HUDEP-2 (cell line): ENCODE measurements at regions not wholly inside any gene's neighbourhood (a gene's known extent, or its start where the extent isn't known, plus 50 kb on each side); places are given as distances from the start of the nearest gene placed in this dataset.

ENCODE experiments used
- DNase-seq, 76 experiments: peaks; one replicate each; lab custom pipeline; 2025; ENCODE audit not compliant: unreplicated experiment in 76 of 76; lab: John Stamatoyannopoulos, UW

DNA sequence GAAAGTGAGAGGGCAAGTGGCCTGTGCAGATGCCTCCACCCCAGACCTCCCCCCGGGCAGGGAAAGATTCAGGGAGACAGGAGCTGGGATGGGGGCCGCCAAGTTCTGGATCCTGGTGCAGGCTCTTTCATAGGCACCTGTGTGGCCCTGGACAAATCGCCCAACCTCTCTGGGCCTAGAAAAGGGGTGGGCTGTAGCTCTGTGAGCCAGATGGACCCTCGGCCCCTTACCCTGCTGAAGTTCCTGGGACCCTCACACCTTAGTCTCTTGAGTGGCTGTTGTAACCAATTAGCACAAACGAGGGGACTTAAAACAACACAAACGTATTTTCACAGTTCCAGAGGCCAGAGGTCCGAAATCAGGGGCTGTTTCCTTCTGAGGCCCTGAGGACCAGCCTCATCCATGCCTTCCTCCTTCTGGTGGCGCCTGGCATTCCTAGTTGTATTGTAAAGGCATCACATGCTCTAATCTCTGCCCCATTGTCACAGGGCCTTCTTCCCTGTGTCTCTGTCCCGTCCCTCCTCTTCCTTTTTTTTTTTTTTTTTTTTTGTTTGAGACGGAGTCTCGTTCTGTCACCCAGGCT, 352.6 kb downstream of the SEC14L1 start:
- no peak for DNase-seq

DNA sequence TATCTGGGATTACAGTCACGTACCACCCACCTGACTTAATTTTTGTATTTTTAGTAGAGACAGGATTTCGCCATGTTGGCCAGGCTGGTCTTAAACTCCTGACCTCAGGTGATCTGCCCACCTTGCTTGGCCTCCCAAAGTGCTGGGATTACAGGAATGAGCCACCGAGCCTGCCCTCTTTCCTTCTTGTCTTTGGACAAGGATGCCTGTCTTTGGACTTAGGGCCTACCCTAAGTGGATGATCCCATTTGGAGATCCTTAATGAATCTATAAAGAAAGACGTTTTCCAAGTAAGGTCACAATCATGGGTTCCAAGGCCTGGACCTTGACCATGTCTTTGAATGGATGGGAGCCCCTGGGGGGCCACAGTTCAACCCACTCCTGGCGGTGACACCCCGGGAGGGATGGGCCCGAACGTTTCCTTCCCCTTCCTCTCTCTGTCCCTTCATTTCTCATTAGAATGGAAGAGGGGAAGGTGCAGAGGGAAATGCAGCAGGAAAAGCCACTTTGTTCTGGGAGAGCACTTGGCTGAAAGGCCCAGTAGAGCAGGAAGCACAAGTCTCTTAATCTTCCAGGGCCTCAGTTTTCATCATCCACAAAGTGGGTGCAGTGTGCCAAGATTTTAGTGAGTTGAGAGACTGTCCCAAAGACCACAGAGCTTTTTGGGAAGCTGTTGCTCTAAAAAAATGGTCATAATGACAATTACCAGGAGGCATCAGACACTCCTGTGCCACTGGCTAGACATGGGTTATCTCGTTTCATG, 353.3 kb downstream of the SEC14L1 start:
- DNase-seq: no peak

DNA sequence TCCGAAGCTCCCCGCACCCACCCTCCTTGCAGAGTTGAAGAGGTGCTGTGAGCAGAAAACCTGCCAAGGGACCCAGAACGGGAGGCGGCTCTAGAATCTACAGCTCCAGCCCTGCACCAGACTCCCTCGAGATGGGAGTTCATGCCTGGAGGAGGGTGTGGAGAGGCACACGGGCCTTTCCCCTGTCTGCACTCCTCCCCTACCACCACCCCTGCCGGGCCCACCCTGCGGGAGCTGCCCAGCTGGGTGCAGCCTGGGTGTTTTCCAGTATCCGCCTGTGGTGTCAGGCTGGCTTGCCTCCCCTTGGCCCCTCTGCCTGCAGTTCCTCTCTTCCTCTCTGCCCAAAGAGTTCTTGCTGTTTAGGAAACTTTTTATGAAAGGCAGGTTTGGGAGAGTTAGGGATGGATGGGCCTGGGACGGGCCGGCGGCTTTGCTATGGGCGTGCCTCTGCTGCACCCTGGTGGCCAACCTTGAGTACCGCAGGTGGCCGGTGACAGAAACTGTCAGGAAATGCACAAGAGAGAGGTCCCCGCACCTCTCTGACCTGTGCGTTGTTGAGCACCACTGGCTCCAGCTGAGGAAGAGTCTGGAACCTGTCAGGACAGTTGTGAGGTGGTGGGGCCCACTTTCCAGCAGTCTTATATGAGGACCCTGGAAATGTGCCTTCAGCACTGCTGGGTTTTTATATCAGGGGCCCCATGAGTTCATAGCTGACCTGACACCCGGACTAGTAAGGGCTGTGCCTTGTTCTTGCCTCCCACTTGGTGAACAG, 354.1 kb downstream of the SEC14L1 start:
- DNase-seq: peak in 48 of 76 experiments; percentile 1 to 77 (median 33)

DNA sequence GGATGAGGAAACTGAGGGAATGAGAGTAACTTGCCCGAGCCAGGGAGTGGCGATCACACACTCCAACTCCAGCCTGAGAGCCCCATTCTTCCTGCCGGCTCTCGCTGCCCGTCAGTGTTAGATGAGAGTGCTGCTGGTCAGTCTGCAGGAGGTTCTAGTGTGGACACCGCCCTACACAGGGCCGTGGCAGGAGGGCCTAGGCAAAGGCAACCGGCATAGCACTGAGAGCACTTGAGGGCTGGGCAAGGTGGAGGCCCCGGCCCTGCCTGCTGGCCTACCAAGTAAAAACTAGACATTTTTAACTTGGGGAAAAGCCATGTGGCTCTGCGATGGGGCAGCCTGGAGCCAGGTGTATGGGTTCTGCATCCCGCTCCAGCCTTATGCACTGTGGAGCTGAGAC, 354.8 kb downstream of the SEC14L1 start:
- DNase-seq: no peak

DNA sequence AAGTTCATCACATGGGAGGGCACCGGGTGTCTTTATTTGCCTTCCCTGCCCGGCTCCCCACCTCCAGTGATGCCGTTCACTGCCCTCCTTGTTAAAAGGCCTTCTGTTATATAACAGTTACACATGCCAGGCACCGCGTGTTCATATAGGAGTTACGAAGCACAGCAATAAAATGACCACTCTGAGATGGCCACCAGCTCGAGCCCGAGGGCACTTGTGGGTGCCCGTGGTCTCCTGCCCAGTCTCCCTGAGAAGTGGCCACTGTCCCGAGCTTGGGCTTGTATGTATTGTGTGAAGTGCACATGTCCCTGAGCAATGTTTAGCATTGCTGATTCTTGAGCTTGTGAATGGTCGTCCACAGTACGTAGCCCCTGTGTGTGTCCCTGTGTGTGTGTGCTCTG, 355.6 kb downstream of the SEC14L1 start:
- no peak for DNase-seq

DNA sequence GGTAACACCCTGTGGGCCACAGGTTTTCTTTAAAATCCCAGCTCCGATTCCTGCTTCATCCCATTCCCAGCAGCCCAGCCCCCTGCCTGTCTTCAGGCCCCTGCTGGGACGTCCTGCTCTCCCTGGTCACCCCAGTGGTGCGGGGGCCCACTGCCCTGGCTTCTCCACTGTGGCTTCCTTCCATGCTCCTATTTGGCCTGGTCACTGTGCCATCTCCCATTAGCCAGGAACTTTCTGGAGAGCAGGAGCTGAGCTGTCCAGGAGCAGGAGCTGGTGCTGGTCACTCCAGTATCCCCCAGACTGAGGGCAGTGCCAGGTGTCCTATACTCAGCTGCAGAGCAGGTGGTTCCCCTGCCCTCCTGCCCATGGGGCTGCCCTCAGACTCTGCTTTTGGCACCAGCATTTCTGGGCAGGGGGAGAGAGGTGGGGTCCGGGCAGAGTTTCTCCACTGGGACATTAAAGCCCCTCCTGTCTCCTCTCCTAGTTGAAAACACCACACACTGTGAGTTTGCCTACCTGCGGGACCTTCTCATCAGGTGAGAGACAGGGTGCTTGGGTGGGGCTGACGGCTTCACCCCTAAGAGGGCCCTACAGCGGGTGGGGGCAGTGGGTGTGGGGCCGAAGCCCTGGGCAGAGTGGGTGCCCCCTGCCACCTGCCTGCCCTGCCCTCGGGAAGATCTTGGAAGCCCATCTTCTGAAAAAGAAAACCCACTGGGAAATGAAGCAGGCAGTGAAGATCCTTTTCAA, 356.2 kb downstream of the SEC14L1 start:
- DNase-seq: no peak

DNA sequence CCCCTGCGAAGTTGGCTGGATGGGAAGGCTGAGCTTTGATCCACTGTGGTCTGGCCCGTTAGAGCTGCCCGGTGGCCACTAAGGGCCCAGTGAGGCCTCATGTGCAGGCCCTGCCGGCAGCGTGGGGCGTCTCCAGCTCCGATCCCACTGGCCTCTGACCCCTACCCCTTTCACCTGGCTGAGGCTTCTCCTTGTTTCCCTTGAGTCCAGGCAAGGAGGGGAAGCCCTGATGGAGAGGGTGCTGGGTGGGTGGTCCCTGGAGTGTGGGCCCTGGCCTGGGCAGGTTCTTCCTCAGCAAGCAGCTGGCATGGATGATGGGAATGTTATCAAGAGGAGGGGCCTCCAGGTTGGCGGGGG, 356.8 kb downstream of the SEC14L1 start:
- DNase-seq: no peak

DNA sequence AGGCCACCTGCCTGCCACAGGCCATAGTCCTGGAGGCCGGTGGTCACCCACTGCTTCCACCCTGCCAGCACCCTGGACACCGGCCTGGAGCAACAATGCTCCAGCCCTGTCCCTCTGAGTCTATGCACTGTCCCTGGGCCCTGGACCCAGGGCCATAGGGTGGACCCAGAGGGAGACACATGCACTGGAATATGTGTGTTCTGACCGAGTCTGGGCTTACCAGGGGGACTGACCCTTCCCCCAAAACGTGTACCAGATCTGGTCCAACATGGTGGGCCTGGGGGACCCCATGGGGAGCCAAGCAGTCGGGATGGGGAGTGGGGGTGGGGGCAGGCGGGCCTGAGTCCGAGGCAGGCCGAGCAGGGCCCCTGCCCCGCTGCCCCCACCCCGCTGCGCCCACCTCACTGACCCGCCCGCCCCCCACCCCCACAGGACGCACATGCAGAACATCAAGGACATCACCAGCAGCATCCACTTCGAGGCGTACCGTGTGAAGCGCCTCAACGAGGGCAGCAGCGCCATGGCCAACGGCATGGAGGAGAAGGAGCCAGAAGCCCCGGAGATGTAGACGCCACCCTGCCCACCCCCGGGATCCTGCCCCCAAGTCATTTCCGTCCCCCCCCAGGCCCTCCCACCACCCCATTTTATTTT, 357.4 kb downstream of the SEC14L1 start:
- no peak for DNase-seq

DNA sequence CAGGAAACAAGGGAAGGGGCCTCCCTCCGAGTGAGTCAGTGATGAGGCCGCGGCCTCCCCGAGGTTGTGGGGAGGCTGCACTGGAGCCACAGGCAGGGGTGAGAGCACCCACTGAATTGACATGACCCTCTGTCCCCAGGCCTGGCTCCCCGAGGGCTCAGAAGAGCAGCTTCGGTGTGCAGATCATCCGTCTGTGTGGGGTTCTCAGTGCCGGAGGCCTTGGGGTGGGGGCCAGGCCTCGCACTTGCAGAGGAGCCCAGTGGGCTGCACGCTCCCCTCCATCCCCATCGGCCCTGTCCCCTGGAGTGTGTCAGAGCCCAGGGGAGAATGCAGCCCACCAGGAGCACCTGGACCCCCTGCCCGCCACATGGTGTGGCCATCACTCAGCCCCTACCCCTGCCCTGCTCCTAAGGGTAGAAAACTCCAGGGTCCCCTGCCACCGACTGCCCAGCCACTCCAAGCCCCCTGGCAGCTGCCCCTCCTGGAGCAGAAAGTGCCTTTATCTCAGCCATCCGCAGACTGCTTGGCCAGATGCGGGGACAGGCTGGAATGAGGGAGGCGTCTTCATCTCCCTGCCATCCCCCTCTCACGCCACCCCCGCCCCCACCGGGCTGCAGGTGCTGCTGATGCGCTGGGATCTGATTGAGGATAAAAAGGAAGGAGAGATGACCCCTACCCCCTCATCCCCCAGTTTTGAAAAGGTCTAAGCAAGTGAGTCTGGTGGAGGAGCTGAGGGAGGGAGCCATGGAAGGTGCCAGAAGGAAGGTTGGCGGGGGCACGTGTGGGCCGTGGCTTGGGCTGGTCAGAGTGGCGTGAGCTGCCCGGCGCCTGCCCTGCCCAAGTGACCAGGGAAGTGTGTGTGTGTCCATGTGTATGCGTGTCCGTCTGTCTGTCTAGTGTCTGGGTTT, 358.3 kb downstream of the SEC14L1 start:
- no peak for DNase-seq

DNA sequence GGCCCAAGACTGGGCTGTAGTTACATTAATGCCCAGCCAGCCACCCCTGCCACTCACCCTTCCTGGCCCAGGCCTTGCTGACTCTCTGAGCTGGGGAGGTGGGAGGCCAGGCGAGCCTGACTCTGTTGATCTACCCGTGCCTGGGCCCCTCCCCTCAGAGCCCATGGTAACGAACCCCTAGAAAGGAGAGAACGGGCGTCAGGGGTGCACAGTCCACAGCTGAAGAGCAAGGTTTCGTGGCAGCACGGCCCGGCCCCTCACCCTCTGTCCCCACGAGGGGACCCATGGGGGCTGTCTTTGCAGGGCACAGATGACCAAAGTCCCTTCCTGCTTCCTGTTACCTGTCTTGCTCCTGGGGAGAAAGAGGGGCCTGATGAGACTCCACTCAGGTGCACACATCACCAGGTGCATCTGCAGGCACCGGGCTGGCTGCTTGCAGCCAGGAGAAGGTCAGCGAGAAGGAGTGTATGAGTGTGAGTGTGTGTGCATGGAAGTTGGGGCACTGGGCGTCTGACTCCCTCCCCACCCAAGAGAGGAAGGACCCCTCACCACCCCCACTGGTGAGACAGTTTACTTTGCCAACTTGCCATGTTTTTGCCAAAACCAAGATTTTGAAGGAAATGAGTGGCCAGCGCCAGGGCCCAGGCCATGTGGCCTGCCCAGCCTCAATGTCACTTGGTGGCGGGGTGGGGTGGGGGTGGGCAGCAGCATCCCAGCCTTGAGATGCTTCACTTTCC, 359.1 kb downstream of the SEC14L1 start:
- no peak for DNase-seq

DNA sequence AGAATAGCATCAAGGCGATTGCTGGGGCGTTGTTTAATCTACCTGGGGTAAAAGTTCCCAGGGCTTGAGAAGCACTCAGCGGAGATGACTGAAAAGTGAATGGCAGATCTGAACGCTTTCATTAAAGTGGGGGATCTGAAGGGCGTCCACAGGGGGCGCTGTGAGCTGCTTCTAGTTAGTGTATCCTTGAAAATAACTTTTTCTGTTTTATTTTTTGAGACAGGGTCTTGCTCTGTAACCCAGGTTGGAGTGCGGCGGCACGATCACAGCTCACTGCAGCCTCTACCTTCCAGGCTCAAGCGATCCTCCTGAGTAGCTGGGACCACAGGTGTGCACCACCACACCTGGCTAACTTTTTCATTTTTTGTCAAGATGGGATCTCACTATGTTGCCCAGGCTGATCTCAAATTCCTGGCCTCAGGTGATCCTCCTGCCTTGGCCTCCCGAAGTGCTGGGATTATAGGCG, 360.4 kb downstream of the SEC14L1 start:
- peak in 7 of 76 experiments; percentile 1 to 19 (median 12) for DNase-seq

DNA sequence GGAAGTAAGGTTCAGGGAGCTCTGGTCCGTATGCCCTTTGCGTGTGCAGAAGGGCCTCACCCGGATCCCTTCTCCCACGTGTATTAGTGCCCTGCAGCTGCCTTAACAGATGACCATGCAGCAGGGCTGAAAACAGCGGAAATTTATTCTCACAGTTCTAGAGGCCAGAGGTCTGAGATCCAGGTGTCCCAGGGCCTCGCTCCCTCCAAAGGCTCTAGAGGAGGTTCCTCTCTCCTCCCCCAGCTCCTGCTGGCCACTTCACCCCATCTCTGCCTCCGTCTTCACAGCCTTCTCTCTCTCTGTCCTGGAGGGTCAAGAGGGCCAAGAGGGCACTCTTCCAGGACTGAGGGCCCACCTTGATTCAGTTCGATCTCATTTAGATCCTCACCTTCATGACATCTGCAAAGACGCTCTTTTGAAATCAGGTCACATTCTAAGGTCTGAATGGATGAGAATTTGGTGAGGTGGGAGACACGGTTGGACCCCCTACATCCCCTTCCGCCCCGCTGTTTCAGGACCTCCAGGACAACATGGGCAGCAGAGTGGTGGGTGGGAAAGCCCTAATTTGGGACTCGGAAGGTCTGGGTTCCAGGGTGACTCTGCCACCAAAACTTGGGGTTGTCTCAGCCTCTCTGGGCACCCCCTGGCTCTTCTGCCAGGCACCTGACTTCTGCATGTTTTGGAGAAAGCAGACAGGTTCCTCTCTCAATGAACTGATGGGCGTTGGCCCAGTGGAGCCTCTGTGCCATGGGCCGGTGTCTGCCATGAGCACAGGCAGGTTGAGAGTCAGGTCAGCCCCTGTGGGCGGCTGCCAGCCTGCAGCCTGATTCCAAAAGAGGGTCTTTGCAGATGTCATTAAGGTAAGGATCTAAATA, 361.2 kb downstream of the SEC14L1 start:
- no peak for DNase-seq

DNA sequence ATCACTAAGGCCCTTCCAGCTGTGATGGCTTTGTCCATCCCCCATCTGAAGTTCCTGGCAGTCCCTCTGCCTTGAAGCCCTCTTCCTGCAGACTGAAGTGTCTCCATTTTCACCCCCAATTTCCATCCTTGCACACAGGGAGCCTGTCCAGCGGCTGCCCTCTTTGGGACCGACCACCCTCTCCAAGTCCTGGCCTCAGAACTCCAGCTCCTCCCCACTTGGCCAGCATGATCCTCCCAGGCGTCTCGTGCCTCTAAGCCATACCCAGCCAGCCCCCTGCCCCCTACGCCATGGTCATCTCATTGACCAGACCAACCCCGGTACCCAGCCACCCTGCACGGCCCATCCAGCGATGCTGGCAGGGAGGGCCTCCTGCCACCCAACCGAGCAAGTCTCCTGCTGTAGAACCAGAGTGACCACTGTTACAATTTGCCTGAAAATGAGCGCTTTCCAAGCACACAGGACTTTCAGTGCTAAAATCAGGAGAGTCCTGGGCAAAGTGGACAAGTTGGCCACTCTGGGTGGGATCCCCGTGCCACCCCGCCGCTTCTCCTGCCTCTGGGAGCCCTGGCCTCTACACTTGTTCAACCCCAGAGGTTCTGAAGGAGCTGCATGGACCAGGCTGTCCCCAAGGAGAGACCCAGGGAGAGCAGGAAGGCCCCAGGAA, 362.0 kb downstream of the SEC14L1 start:
- no peak for DNase-seq

DNA sequence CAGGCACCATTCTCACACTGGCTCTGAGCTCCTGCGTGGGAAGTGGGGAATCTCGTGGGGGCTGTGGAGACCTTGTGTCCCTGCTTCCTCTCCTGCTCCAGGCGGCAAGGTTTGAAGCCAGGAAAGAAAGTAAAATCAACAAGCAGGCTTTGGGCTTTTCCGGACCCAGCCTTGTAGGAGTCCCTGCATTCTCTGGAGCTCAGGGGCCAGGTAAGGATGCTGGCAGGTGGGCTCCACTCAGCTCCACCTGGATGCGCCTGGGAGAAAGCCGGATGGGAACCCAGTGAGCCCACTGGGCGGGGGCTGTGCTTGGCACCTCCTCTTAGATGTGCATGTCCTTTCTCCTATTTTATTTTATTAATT, 362.5 kb downstream of the SEC14L1 start:
- DNase-seq: no peak

DNA sequence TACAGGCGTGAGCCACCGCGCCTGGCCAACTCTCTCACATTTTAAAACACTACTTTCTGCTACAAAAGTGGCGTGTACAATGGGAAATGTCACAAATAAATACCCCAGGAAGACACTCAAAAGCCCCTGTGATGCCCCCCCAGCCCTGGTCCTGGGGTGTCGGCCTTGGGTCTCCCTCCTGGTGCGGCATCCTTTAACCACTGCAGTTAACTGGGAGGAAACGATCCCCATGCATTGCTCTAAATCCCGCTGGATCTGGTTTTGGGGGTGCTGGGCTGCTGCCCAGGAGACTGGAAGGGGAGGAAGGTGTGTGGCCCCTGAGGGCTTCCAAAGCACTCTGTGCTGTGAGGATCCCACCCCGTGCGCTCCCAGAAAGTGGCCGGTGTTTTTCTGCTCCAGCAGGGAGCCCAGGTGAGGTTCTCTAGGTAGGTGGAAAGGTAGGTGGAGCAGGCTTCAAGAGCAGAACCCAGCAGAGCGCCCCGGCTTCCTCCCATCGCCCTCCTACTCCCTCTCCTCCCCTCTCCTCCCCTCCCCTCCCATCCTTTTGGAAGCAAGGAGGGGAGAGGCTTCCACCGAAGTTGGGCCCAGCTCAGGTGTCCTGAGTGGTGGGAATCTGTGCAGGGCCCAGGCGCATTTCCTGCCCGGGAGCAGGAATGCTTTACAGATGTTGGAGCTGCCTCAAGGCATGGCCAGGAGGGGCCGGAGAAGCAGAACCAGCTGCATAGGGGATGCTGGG, 363.3 kb downstream of the SEC14L1 start:
- no peak for DNase-seq

DNA sequence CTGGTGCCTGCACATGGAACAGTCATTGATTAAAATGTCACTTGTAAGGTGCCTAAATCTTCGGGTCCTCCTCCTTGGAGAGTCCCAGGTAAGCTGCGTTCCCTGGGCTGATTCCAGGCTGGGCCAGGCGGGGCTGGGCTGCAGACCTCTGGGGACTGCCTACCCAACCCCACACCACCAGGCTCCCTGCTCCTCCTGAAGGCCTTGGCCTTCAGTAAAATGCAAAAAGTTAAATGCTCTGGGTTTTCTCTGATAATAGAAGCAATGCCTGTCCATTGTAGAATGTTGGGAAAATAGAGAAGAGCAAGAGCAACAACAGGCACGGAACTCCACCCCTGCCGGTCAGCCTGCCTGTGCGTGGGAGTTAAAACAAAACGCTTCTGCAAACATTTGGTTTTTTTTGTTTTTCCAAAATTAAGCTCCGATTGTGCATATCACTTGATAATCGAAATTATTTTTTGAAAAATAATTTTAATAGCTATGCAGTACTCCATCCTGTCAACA, 363.9 kb downstream of the SEC14L1 start:
- no peak for DNase-seq
